Left colon (tissue), 2 donors: ENCODE measurements at regions not wholly inside any gene's neighbourhood (a gene's known extent, or its start where the extent isn't known, plus 50 kb on each side); places are given as distances from the start of the nearest gene placed in this dataset.
"Not testable (repeated sequence)": the region's sequence is repeated elsewhere in the genome, so short reads cannot be mapped to it uniquely, and the experiment has no call there.

Experiments
- ATAC-seq: fragments of 200-7000 bp; cut with Tn5 transposase; one replicate; pipeline ENCODE4 v1.9.1; 2020; ENCODE audit warnings: mild to moderate bottlenecking, moderate library complexity
- DNase-seq, 2 donors: peaks; one replicate each; pipeline ENCODE4 v3.0.0-alpha.2; 2020
- intact Hi-C, 2 donors: fragments of 100-400 bp; cut with DNase I in 1 of 2; cut with micrococcal nuclease in 1 of 2; formaldehyde crosslinking; loops; one replicate each; pipeline versions ENCODE4 v1.11.2 to v1.14.0; 2022; cut with DNase I, micrococcal nuclease
- donor health status: DM: no; HTN: no; CAD: no.
- donor health status: DM: yes; HTN: yes; CAD: no.

- DNase-seq = no peak
- no peak for ATAC-seq
- intact Hi-C loops = no loop called here
Observed at GRCh38 chr18:75840131-75840530, 412.6 kb upstream of the SMIM21 start.

DNA sequence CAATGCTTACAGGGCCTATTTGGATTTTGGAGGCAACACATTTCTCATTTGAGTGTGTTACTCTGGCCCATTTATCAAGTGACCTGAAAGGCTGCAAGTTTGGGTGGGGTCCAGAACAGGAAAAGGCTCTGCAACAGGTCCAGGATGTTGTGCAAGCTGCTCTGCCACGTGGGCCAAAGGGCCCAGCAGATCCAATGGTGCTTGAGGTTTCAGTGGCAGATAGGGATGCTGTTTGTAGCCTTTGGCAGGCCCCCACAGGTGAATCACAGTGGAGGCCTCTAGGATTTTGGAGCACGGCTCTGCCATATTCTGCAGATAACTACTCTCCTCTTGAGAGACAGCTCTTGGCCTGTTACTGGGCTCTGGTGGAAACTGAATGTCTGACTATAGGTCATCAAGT is 412.2 kb upstream of the SMIM21 start:
- not testable (repeated sequence) for DNase-seq

GRCh38 chr18:75839041-75839440 is 411.5 kb upstream of the SMIM21 start:
- DNase-seq (no peak), ATAC-seq (no peak)
- intact Hi-C loops = no loop called here

More for the DNA sequence above, 412.2 kb upstream of the SMIM21 start:
- intact Hi-C loops, ATAC-seq: not testable (repeated sequence)

GRCh38 chr18:75837316-75837715 is 409.8 kb upstream of the SMIM21 start:
- DNase-seq (no peak), ATAC-seq (no peak)
- intact Hi-C loops = no loop called here

DNA sequence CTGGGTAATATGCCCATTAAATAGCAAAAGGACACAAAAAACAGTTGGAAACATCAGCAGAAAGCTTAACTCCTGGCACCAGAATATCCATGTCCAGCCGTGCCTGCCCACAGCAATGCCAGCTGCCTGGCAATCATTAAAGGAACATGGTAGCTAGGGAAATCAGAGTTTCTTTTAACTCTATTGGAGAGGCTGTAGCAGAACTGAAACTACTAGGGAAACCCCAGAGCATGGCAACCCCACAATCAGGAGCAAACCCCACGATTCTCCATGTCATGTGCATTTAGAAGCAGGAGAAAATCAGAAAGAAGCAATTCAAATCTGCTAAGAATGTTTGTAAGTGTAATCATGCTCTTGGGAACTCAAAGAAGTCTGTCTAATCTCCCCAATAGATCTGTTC is 409.0 kb upstream of the SMIM21 start:
- intact Hi-C loops = no loop called here
- no peak for ATAC-seq

DNA sequence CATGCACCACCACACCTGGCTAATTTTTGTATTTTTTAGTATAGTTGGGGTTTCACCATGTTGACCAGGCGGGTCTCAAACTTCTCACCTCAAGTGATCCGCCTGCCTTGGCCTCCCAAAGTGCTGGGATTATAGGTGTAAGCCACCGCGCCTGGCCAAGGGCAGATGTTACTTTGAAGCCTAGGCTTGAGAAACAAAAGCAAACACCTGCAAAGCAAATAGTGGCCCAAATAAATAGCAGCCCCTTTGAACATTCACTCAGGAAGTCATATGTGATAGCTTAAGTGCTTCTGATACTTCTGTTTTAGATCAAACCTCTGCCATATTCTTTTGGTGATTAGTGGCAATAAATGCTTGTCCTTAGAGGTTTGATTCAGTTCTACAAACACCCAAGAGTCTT is 404.5 kb upstream of the SMIM21 start:
- intact Hi-C loops = no loop called here
- ATAC-seq = no peak

More for the DNA sequence above, 409.0 kb upstream of the SMIM21 start:
- DNase-seq = no peak

DNA sequence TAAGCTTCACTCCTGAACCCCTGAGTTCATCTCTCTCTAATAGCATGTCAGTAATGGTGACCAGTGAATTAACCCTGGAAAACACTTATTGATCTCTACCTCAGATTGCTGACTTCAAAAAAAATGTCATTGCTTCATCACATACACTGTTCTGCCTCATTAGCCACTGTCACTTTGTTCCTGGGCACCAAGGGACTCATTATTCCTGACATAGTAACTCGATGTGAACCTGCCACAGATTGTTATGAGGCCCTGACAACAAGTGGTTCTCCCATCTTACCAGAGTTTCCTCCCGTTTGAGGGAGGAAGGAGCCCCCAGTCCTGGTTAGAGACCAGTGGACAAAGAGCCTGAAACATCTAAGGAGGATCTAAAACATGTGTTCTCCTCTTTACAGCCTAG is 403.3 kb upstream of the SMIM21 start:
- intact Hi-C loops = no loop called here
- DNase-seq (no peak), ATAC-seq (no peak)

More for the DNA sequence above, 404.5 kb upstream of the SMIM21 start:
- DNase-seq = no peak

DNA sequence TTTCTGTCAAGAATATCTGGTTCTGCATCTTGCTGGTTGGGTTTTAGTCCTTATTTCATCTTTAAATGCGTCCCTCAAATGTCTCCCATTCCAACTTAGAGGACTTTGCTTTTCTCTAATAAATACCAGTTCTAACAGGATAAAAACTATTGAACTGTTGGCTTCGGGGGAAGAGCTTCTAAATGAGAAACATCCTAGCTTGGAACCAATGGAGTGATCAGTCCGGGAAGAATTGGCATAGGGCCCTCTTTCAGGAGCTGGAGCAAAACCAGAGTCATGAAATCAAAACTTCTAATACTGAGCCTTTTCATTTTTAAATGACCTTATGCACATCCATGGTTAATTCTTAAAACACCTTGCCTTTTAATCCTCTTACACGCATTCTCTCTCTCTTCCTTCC is 401.6 kb upstream of the SMIM21 start:
- DNase-seq = no peak

GRCh38 chr18:75828379-75828778 is 400.9 kb upstream of the SMIM21 start:
- ATAC-seq = peak; percentile 65
- intact Hi-C loops = no loop called here

More for the DNA sequence above, 401.6 kb upstream of the SMIM21 start:
- no peak for ATAC-seq
- intact Hi-C loops = no loop called here

DNA sequence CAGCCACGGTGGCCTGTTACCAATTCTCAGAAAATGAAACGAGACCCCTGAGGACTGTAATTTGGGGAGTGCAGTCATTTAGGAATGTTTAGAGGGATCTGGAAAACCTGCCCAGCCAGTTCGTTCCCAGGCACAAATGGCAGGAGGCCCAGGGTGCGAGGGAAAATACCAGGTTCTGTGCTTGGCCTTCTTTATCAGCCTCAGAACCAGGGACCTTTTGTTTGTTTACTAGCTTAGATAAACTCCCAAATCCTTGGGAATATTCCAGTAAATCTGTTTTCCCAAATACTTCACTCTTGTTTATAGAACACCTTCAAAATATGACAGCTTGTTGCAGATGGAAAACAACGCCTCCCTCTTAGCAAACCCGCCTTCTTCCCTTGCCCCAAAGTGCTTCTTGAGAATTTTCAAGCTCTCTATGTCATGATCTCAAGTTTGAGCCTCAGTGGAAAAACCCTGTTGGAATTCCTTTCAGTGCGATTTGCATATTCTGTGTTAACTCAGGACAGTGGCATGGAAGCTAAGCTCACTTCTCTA is 400.3 kb upstream of the SMIM21 start:
- intact Hi-C loops = no loop called here
- DNase-seq (no peak), ATAC-seq (no peak)

More at GRCh38 chr18:75828379-75828778, 400.9 kb upstream of the SMIM21 start:
- no peak for DNase-seq

GRCh38 chr18:75824661-75825060 is 397.2 kb upstream of the SMIM21 start:
- intact Hi-C loops = no loop called here
- no peak for DNase-seq
- no peak for ATAC-seq

DNA sequence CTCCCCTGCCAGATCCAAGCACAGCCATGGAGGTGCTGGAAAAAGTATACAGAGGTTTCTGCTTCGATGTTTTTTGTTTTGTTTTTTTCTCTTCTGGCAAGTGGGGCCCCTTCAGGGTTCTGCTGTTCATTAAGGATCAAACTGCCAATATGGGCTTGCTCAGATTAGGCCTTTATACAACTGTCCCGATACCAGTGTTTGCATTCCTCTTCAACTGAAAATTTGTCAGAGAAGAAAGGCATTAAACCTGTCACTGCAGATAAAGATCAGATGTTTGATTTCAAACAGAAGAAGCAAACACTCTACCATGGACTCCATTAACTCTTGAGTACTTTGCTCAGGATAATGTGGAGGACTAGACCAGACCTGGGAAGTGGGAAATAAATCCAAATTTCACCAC is 396.0 kb upstream of the SMIM21 start:
- intact Hi-C loops = no loop called here
- ATAC-seq (no peak), DNase-seq (no peak)

GRCh38 chr18:75818383-75818782 is 390.9 kb upstream of the SMIM21 start:
- ATAC-seq (no peak), DNase-seq (no peak)
- intact Hi-C loops = no loop called here

GRCh38 chr18:75815767-75816166 is 388.3 kb upstream of the SMIM21 start:
- ATAC-seq (no peak), DNase-seq (no peak)
- intact Hi-C loops = no loop called here

- DNase-seq (no peak), ATAC-seq (no peak)
- intact Hi-C loops = no loop called here
Observed at GRCh38 chr18:75812761-75813160, 385.3 kb upstream of the SMIM21 start.

- no peak for ATAC-seq
- intact Hi-C loops = no loop called here
- no peak for DNase-seq
Observed at GRCh38 chr18:75810961-75811551, 383.6 kb upstream of the SMIM21 start.

GRCh38 chr18:75810516-75810915 is 383.0 kb upstream of the SMIM21 start:
- no peak for ATAC-seq
- no peak for DNase-seq
- intact Hi-C loops = no loop called here

DNA sequence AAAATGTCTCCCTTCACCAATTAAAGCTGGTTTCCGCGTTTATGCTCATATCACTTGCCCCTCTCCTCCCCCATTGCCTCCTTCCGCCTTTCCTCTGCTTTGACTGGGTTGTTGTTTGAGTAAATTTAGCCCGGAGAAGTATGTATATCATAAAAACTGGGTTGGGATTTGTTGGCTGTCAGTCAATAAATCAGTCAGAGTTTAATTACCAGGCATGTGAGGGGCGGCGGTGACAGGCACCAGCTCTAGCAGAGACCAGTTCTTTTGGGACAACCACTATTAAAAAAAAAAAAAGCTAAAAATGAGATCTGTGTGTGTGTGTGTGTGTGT is 382.4 kb upstream of the SMIM21 start:
- peak; percentile 33 to 66 for DNase-seq
- intact Hi-C loops = no loop called here

DNA sequence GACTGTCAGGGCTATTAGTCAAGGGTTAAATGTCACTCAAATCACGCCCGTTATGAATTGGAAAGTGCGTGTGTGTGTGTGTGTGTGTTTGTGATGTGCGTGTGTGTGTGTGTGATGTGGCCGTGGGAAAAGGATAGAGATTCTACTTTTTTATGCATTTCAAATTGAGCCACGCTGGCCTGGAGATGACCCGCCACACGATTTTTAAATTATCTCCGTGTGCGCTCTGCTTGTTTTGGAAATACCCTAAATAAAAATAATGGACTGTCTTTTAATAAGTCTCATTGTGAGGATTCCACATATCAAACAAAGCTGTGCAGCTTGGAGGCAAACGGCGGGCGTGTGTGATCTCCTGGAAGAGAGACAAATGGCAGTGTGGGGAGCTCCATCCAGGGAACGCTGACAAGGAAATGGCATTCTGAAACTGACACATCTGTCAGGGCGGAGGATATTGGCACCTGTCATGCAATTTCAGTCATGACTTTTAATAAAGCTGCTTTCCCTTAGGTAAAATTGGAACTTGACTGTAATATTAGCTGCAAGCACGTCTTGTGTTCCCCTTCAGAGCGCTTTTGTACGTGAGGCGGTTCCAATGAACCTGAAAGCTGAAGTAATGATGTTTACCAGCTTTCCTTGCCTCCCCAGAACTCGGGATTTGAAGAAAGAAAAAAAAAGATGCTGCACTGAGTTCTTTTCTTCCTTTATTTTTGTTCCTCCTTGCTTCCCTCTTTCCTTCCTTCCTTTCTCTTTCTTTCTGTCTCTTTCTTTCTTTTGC is 381.8 kb upstream of the SMIM21 start:
- ATAC-seq (peak; percentile 75), DNase-seq (peak; percentile 35 to 53)
- intact Hi-C loops = no loop called here

More for the DNA sequence above, 382.4 kb upstream of the SMIM21 start:
- peak; percentile 96 for ATAC-seq

GRCh38 chr18:75805265-75805664 is 377.8 kb upstream of the SMIM21 start:
- intact Hi-C loops = no loop called here
- ATAC-seq = no peak
- no peak for DNase-seq
